ENCODE measurements at regions not wholly inside any gene's neighbourhood (a gene's known extent, or its start where the extent isn't known, plus 50 kb on each side); places are given as distances from the start of the nearest gene placed in this dataset.
A peak's percentile ranks its signal among the peaks of the same experiment; 100 is the strongest.

- no peak for DNase-seq
These were observed 408.8 kb downstream of the PLA2G4A start for GRCh38 chr1:187237542-187237941.

GRCh38 chr1:187241971-187242370 lies 413.2 kb downstream of the PLA2G4A start:
- DNase-seq, result no peak

GRCh38 chr1:187244623-187245022 lies 415.9 kb downstream of the PLA2G4A start:
- DNase-seq, result no peak

- DNase-seq, result no peak
These were observed 416.5 kb downstream of the PLA2G4A start for GRCh38 chr1:187245201-187245600.

- no peak for DNase-seq
These were observed 420.4 kb downstream of the PLA2G4A start for GRCh38 chr1:187249196-187249595.

GRCh38 chr1:187252923-187253322 lies 424.2 kb downstream of the PLA2G4A start:
- no peak for DNase-seq

- DNase-seq, result no peak
These were observed 428.7 kb downstream of the PLA2G4A start for GRCh38 chr1:187257476-187257875.

GRCh38 chr1:187261637-187262036 lies 432.9 kb downstream of the PLA2G4A start:
- DNase-seq, result no peak

GRCh38 chr1:187262731-187263130 lies 434.0 kb downstream of the PLA2G4A start:
- no peak for DNase-seq

- DNase-seq, result peak; percentile 6
These were observed 436.4 kb downstream of the PLA2G4A start for GRCh38 chr1:187264995-187265602.

GRCh38 chr1:187266051-187266450 lies 437.3 kb downstream of the PLA2G4A start:
- DNase-seq, result no peak

GRCh38 chr1:187267827-187268226 lies 439.1 kb downstream of the PLA2G4A start:
- DNase-seq, result no peak

GRCh38 chr1:187270256-187270655 lies 441.5 kb downstream of the PLA2G4A start:
- DNase-seq, result no peak

GRCh38 chr1:187275346-187275745 lies 446.6 kb downstream of the PLA2G4A start:
- no peak for DNase-seq

GRCh38 chr1:187275985-187276575 lies 447.3 kb downstream of the PLA2G4A start:
- DNase-seq, result no peak

GRCh38 chr1:187276677-187277076 lies 447.9 kb downstream of the PLA2G4A start:
- DNase-seq, result no peak

GRCh38 chr1:187280031-187280430 lies 451.3 kb downstream of the PLA2G4A start:
- DNase-seq, result no peak

GRCh38 chr1:187281085-187281484 lies 452.3 kb downstream of the PLA2G4A start:
- DNase-seq, result no peak

GRCh38 chr1:187283984-187284383 lies 455.2 kb downstream of the PLA2G4A start:
- no peak for DNase-seq

GRCh38 chr1:187294421-187295201 lies 465.9 kb downstream of the PLA2G4A start:
- DNase-seq, result no peak

- DNase-seq, result no peak
These were observed 471.3 kb downstream of the PLA2G4A start for GRCh38 chr1:187300081-187300480.

GRCh38 chr1:187306710-187307415 lies 478.1 kb downstream of the PLA2G4A start:
- DNase-seq, result no peak

GRCh38 chr1:187310038-187310631 lies 481.4 kb downstream of the PLA2G4A start:
- DNase-seq, result no peak
